ENCODE measurements at regions not wholly inside any gene's neighbourhood (a gene's known extent, or its start where the extent isn't known, plus 50 kb on each side); places are given as distances from the start of the nearest gene placed in this dataset.

DNA sequence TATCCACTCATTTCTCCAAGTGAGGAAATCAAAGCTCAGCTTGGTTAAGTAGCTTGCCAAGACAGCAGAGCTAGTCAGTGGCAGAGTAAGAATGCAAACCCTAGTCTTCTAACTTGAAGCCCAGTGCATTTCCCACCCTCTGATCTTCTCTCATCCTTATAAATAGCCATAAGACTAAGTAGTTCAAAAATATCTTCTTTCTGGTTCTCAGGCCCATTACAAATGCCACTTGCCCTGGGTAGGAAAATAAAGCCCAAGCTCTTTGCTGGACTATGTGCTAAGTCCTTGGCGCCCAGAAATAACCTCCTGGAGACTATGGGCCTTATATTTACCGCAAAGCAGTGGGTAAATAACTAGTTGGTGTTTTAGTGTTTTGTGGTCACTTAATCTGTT, 505.8 kb downstream of the PLPP3 start:
- TF ChIP-seq POLR2AphosphoS5 (IDR thresholded peaks at IDR 0.05; ENCODE audit: borderline replicate concordance, low read depth, low read length) = no peak
- no peak for TF ChIP-seq EZH2 (IDR thresholded peaks at IDR 0.05)
